HepG2 (cell line): ENCODE measurements at regions not wholly inside any gene's neighbourhood (a gene's known extent, or its start where the extent isn't known, plus 50 kb on each side); places are given as distances from the start of the nearest gene placed in this dataset.

Experiments used
- ATAC-seq: fragments of 200-7000 bp; cut with Tn5 transposase; 3 replicates; pipeline ENCODE4 v1.9.1; 2020; ENCODE audit warnings: mild to moderate bottlenecking, moderate library complexity
- BruUV-seq: library from RNA; stranded (reverse); fragments of 400-500 nt; replicated peaks from 2 replicates; lab custom pipeline; 2021; lab: Mats Ljungman, UMichigan
- CTCF ChIA-PET: fragments of 300-600 bp; formaldehyde crosslinking; extraction: SDS; loops from one replicate; lab custom pipeline; 2021; ENCODE audit warnings: low total read pairs, inconsistent platforms, low intra/inter-chr PET ratio; lab: Yijun Ruan, JAX
- POLR2A ChIA-PET: fragments of 350-600 bp; sonication (Branson Sonifier 250); formaldehyde crosslinking; loops from one replicate; lab custom pipeline; 2020; ENCODE audit warnings: antibody characterized with exemption, inconsistent platforms; lab: Yijun Ruan, JAX
- DNase-seq: peaks from one replicate; pipeline ENCODE4 v3.0.0-alpha.2; 2015; ENCODE audit warnings: low spot score
- FAIRE-seq: peaks from 3 replicates; lab custom pipeline; 2011; peaks lifted over from hg19 to GRCh38; lab: Jason Lieb, UNC
- H2AFZ ChIP-seq: one replicate; pipeline ENCODE4 v1.6.1; 2011; ENCODE audit warnings: low read length, inconsistent platforms
- H3K27ac ChIP-seq: fragments of 300-600 bp; 3 replicates; pipeline ENCODE4 v1.8.0; 2011; ENCODE audit warnings: mixed run types, mild to moderate bottlenecking, mixed read lengths, low read length, inconsistent platforms; ENCODE audit not compliant: insufficient read depth; ENCODE audit errors: extremely low read length
- H3K27me3 ChIP-seq, 2 experiments: fragments of 200-600 bp in 1 of 2; 2 replicates in 1 of 2; 3 replicates in 1 of 2; pipeline versions ENCODE4 v1.6.0 to v1.8.0; 2011; ENCODE audit warnings: low read length in 2 of 2, mild to moderate bottlenecking in 2 of 2, moderate library complexity in 2 of 2, inconsistent platforms in 1 of 2; ENCODE audit not compliant: insufficient read depth in 2 of 2, control insufficient read depth in 1 of 2
- H3K36me3 ChIP-seq, 2 experiments: fragments of 200-600 bp in 1 of 2; replicated peaks in 1 of 2; 2 replicates in 1 of 2; 3 replicates in 1 of 2; pipeline versions ENCODE4 v1.5.1 to v1.8.0; 2011; ENCODE audit warnings: low read length in 2 of 2, inconsistent platforms in 1 of 2; ENCODE audit not compliant: insufficient read depth in 2 of 2, control insufficient read depth in 1 of 2
- H3K4me1 ChIP-seq: 2 replicates; pipeline ENCODE4 v1.5.1; 2012; ENCODE audit warnings: low read length, inconsistent platforms; ENCODE audit not compliant: insufficient read depth
- H3K4me2 ChIP-seq: 2 replicates; pipeline ENCODE4 v1.6.0; 2011; ENCODE audit warnings: low read depth, low read length, inconsistent platforms
- H3K4me3 ChIP-seq, 3 experiments: fragments of 200-600 bp in 1 of 3; sonication (generic), shearing (Covaris generic) in 1 of 3; replicated peaks in 1 of 3; 2 replicates each; pipeline ENCODE4 v1.5.1; 2011 to 2016; ENCODE audit warnings: low read length in 3 of 3, inconsistent platforms in 2 of 3, low read depth in 2 of 3, mild to moderate bottlenecking in 2 of 3, control low read depth in 1 of 3, mixed read lengths in 1 of 3; ENCODE audit not compliant: insufficient read depth in 1 of 3
- H3K79me2 ChIP-seq: one replicate; pipeline ENCODE4 v1.6.1; 2011; ENCODE audit warnings: low read length, inconsistent platforms; ENCODE audit not compliant: insufficient read depth
- H3K9ac ChIP-seq: 2 replicates; pipeline ENCODE4 v1.6.0; 2011; ENCODE audit warnings: mild to moderate bottlenecking, low read depth, low read length, inconsistent platforms; ENCODE audit not compliant: insufficient read depth
- H3K9me3 ChIP-seq: 2 replicates; pipeline ENCODE4 v1.5.1; 2012; ENCODE audit warnings: mild to moderate bottlenecking, low read length
- H4K20me1 ChIP-seq: 2 replicates; pipeline ENCODE4 v1.6.0; 2011; ENCODE audit warnings: inconsistent platforms, mild to moderate bottlenecking, low read length, moderate library complexity; ENCODE audit not compliant: insufficient read depth
- AGO2 ChIP-seq: fragments of 200-400 bp; formaldehyde crosslinking; optimal IDR thresholded peaks from 2 replicates; pipeline ENCODE3; 2017; ENCODE audit warnings: mild to moderate bottlenecking, low read depth, low read length, moderate library complexity
- ATF1 ChIP-seq: IDR thresholded peaks from 2 replicates; pipeline ENCODE4 v1.6.1; 2016; ENCODE audit warnings: mild to moderate bottlenecking, control low read depth
- DNMT3B ChIP-seq: conservative IDR thresholded peaks from 2 replicates; pipeline ENCODE4 v1.6.1; 2016; ENCODE audit warnings: missing biosample characterization, control low read depth
- HOXD1 ChIP-seq: sonication (generic); formaldehyde crosslinking; IDR thresholded peaks from 2 replicates; pipeline ENCODE4 v1.5.0; 2020; ENCODE audit warnings: missing genetic modification reagents
- KDM1A ChIP-seq: IDR thresholded peaks from 2 replicates; pipeline ENCODE4 v1.6.1; 2016; ENCODE audit warnings: missing compliant biosample characterization
- KLF11 ChIP-seq: IDR thresholded peaks from 2 replicates; pipeline ENCODE4 v1.6.1; 2016; ENCODE audit warnings: missing compliant biosample characterization
- LBX2 ChIP-seq: sonication (generic); formaldehyde crosslinking; IDR thresholded peaks from 2 replicates; pipeline ENCODE4 v1.5.0; 2020; ENCODE audit warnings: missing genetic modification reagents, mild to moderate bottlenecking, borderline replicate concordance
- MEIS1 ChIP-seq: sonication (generic); formaldehyde crosslinking; IDR thresholded peaks from 2 replicates; pipeline ENCODE4 v1.9.0; 2021; ENCODE audit warnings: mild to moderate bottlenecking, missing genetic modification reagents, moderate library complexity, borderline replicate concordance
- MXD3 ChIP-seq: IDR thresholded peaks from 2 replicates; pipeline ENCODE4 v1.6.1; 2016; ENCODE audit warnings: mild to moderate bottlenecking, missing biosample characterization, missing genetic modification reagents
- MYNN ChIP-seq: sonication (generic); formaldehyde crosslinking; IDR thresholded peaks from 2 replicates; pipeline ENCODE4 v1.4.0; 2020; ENCODE audit warnings: mild to moderate bottlenecking, low read depth, missing genetic modification reagents
- PATZ1 ChIP-seq: sonication (generic); formaldehyde crosslinking; IDR thresholded peaks from 2 replicates; pipeline ENCODE4 v1.4.0; 2020; ENCODE audit warnings: missing genetic modification reagents
- PREB ChIP-seq: sonication (generic); formaldehyde crosslinking; IDR thresholded peaks from 2 replicates; pipeline ENCODE4 v1.4.0; 2020; ENCODE audit warnings: missing genetic modification reagents
- RBAK ChIP-seq: sonication (generic); formaldehyde crosslinking; IDR thresholded peaks from 2 replicates; pipeline ENCODE4 v1.5.1; 2020; ENCODE audit warnings: mild to moderate bottlenecking, missing genetic modification reagents
- SMARCC2 ChIP-seq: fragments of 450-650 bp; IDR thresholded peaks from 2 replicates; pipeline ENCODE4 v1.6.1; 2017; ENCODE audit warnings: antibody characterized with exemption, mild to moderate bottlenecking
- ZFP91 ChIP-seq: sonication (generic); formaldehyde crosslinking; IDR thresholded peaks from 2 replicates; pipeline ENCODE4 v1.9.0; 2022; ENCODE audit warnings: missing genetic modification reagents, mild to moderate bottlenecking, borderline replicate concordance
- ZNF550 ChIP-seq: sonication (generic); formaldehyde crosslinking; IDR thresholded peaks from 2 replicates; pipeline ENCODE4 v1.4.0; 2020; ENCODE audit warnings: mild to moderate bottlenecking, missing genetic modification reagents, borderline replicate concordance
- WGBS: methylation state at CpG from one replicate; pipeline ENCODE4 v1.1.6; 2017; ENCODE audit warnings: low lambda C conversion rate; 5-methylcytosine and 5-hydroxymethylcytosine counted together
- in situ Hi-C: cut with HindIII; loops from 2 replicates; pipeline ENCODE4 v1.10.0; 2017; ENCODE audit warnings: low pct_unique_long_range_greater_than_20kb; ENCODE audit not compliant: extremely low pct_ligation_motif_present
- intact Hi-C: fragments of 100-400 bp; cut with micrococcal nuclease; formaldehyde crosslinking; loops from one replicate; pipeline ENCODE4 v1.10.0; 2022; ENCODE audit not compliant: unreplicated experiment

GRCh38 chr4:152083338-152083737, 322.5 kb upstream of the GATB start:
- no peaks in the 10 kb centered on the region for H3K4me1 ChIP-seq
- CTCF ChIA-PET: no interaction called here
- BruUV-seq: no TSS peak
- no peaks in the 10 kb centered on the region for H3K79me2 ChIP-seq
- H3K27ac ChIP-seq: no peak overlapping the region
- no peak overlapping the region for H3K4me3 ChIP-seq
- 25% methylated on average over 6 of the region's 6 CpGs for WGBS
- no peaks in the 10 kb centered on the region for H4K20me1 ChIP-seq
- H3K9ac ChIP-seq: no peak overlapping the region
- no peak overlapping the region for H2AFZ ChIP-seq
- ATAC-seq (no peak), DNase-seq (no peak), FAIRE-seq (no peak)
- no peaks in the 10 kb centered on the region; a peak in 1 of 5 replicates for H3K27me3 ChIP-seq
- POLR2A ChIA-PET: no interaction called here
- no peaks in the 10 kb centered on the region for H3K36me3 ChIP-seq
- intact Hi-C loops: no loop called here
- TF ChIP-seq ZFP91 (CRISPR knock-in tag) (no peak), SMARCC2 (no peak), MXD3 (CRISPR knock-in tag) (no peak), KDM1A (CRISPR knock-in tag) (no peak), ATF1 (CRISPR knock-in tag) (no peak), DNMT3B (CRISPR knock-in tag) (no peak), LBX2 (CRISPR knock-in tag) (no peak), PREB (CRISPR knock-in tag) (no peak), MYNN (CRISPR knock-in tag) (no peak), ZNF550 (CRISPR knock-in tag) (no peak), RBAK (CRISPR knock-in tag) (no peak), PATZ1 (no peak), HOXD1 (CRISPR knock-in tag) (no peak), AGO2 (no peak), KLF11 (CRISPR knock-in tag) (no peak), MEIS1 (CRISPR knock-in tag) (no peak)
- no peaks in the 10 kb centered on the region for H3K9me3 ChIP-seq
- H3K4me2 ChIP-seq: no peak overlapping the region
- in situ Hi-C loops: no loop called here
